H1 (cell line): ENCODE measurements at regions not wholly inside any gene's neighbourhood (a gene's known extent, or its start where the extent isn't known, plus 50 kb on each side); places are given as distances from the start of the nearest gene placed in this dataset.

Experiments used
- EGR1 ChIP-seq: IDR thresholded peaks from 2 replicates; pipeline ENCODE4 v1.6.1; 2011; ENCODE audit warnings: low read depth, low read length, borderline replicate concordance
- MAFK ChIP-seq: IDR thresholded peaks from 2 replicates; pipeline ENCODE4 v1.6.1; 2012; ENCODE audit warnings: low read depth, mild to moderate bottlenecking, improper control_type of control experiment, low read length
- RBBP5 ChIP-seq: IDR thresholded peaks from 2 replicates; pipeline ENCODE4 v1.7.1; 2012; ENCODE audit warnings: low read depth, mild to moderate bottlenecking, inconsistent platforms, low read length, moderate library complexity, borderline replicate concordance
- TF ChIP-seq, protein P1 (sequence below): IDR thresholded peaks from 2 replicates; pipeline ENCODE4 v1.6.1; 2012; ENCODE audit warnings: inconsistent platforms
- TF ChIP-seq, protein P2 (sequence below): IDR thresholded peaks from 2 replicates; pipeline ENCODE4 v1.6.1; 2011; ENCODE audit warnings: low read length, improper control_type of control experiment

DNA sequence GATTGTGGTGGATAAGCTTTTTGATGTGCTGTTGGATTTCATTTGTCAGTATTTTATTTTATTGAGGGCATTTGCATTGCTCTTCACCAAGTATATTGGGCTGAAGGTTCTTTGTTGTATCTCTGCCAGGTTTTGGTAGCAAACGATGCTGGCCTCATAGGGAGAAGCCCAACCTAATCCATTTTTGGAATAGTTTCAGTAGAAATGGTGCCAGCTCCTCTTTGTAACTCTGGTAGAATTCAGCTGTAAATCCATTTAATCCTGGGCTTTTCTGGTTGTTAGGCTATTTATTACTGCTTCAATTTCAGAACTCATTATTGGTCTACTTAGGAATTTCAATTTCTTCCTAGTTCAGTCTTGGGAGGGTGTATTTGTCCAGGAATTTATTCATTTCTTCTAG, 309.8 kb upstream of the SETBP1 start (continued):
- TF ChIP-seq, protein P1, sequence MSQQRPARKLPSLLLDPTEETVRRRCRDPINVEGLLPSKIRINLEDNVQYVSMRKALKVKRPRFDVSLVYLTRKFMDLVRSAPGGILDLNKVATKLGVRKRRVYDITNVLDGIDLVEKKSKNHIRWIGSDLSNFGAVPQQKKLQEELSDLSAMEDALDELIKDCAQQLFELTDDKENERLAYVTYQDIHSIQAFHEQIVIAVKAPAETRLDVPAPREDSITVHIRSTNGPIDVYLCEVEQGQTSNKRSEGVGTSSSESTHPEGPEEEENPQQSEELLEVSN: no peak
- TF ChIP-seq EGR1 (no peak), MAFK (no peak), RBBP5 (no peak)
- TF ChIP-seq, protein P2, sequence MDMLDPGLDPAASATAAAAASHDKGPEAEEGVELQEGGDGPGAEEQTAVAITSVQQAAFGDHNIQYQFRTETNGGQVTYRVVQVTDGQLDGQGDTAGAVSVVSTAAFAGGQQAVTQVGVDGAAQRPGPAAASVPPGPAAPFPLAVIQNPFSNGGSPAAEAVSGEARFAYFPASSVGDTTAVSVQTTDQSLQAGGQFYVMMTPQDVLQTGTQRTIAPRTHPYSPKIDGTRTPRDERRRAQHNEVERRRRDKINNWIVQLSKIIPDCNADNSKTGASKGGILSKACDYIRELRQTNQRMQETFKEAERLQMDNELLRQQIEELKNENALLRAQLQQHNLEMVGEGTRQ: no peak
